Vagina (tissue), 2 donors: ENCODE measurements at regions not wholly inside any gene's neighbourhood (a gene's known extent, or its start where the extent isn't known, plus 50 kb on each side); places are given as distances from the start of the nearest gene placed in this dataset.

ENCODE experiments used
- DNase-seq, 2 donors: peaks; one replicate each; pipeline ENCODE4 v3.0.0-alpha.2; 2017; ENCODE audit errors: extremely low spot score in 2 of 2
- H3K27ac ChIP-seq: fragments of 200-600 bp; sonication (generic); one replicate; pipeline ENCODE4 v1.5.1; 2019
- H3K27me3 ChIP-seq: fragments of 200-600 bp; sonication (generic); one replicate; pipeline ENCODE4 v1.5.1; 2019
- H3K36me3 ChIP-seq, 2 donors: fragments of 200-600 bp; sonication (generic); one replicate each; pipeline ENCODE4 v1.5.1; 2017 to 2019
- H3K4me1 ChIP-seq: fragments of 200-600 bp; sonication (generic); one replicate; pipeline ENCODE4 v1.5.1; 2019
- H3K4me3 ChIP-seq, 2 donors: fragments of 200-600 bp; sonication (generic); 1 replicate in 1 of 2; 2 replicates in 1 of 2; pipeline ENCODE4 v1.5.1; 2016 to 2019
- H3K9me3 ChIP-seq: fragments of 200-600 bp; sonication (generic); one replicate; pipeline ENCODE4 v1.5.1; 2019
- CTCF ChIP-seq, 3 experiments: fragments of 450-650 bp in 2 of 3; fragments of 200-600 bp in 1 of 3; sonication (generic) in 1 of 3; IDR thresholded peaks; one replicate each; pipeline ENCODE4 v1.5.1; 2017 to 2019; ENCODE audit warnings: antibody characterized with exemption in 3 of 3, mild to moderate bottlenecking in 2 of 3, moderate library complexity in 2 of 3
- POLR2A ChIP-seq, 2 donors: fragments of 450-650 bp; IDR thresholded peaks; one replicate each; pipeline ENCODE4 v1.6.1; 2017; ENCODE audit warnings: antibody characterized with exemption in 2 of 2, mild to moderate bottlenecking in 2 of 2, moderate library complexity in 2 of 2
- POLR2AphosphoS5 ChIP-seq, 2 donors: sonication (generic); formaldehyde crosslinking; IDR thresholded peaks; one replicate each; pipeline ENCODE4 v1.9.0; 2017; ENCODE audit warnings: antibody characterized with exemption in 2 of 2, mild to moderate bottlenecking in 2 of 2, low read depth in 1 of 2; ENCODE audit not compliant: insufficient read depth in 1 of 2
- intact Hi-C: fragments of 100-400 bp; cut with DNase I; formaldehyde crosslinking; loops from one replicate; pipeline ENCODE4 v1.15.1; 2023

- Histone ChIP-seq H3K9me3 (no peaks in the 10 kb centered on the region), H3K4me1 (peaks cover 35% of the 10 kb centered on the region), H3K27me3 (no peaks in the 10 kb centered on the region), H3K4me3 (peak overlapping the region in 1 of 2 donors; percentile 0), H3K36me3 (no peaks in the 10 kb centered on the region), H3K27ac (peak overlapping the region; percentile 39)
- no peak for DNase-seq
- intact Hi-C loops: no loop called here
- TF ChIP-seq POLR2AphosphoS5 (IDR thresholded peaks at IDR 0.05; ENCODE audit: insufficient read depth in 1 of 2, low read depth in 1 of 2): no peak
- TF ChIP-seq POLR2A (IDR thresholded peaks at IDR 0.05): no peak
- TF ChIP-seq CTCF (IDR thresholded peaks at IDR 0.05): no peak
Observed at GRCh38 chr12:24535334-24536069, 413.4 kb downstream of the BCAT1 start.

- Histone ChIP-seq H3K4me3 (peak overlapping the region in 1 of 2 donors; percentile 0), H3K4me1 (peaks cover 35% of the 10 kb centered on the region), H3K27ac (peak overlapping the region; percentile 39), H3K36me3 (no peaks in the 10 kb centered on the region), H3K9me3 (no peaks in the 10 kb centered on the region), H3K27me3 (no peaks in the 10 kb centered on the region)
- TF ChIP-seq POLR2AphosphoS5 (IDR thresholded peaks at IDR 0.05; ENCODE audit: insufficient read depth in 1 of 2, low read depth in 1 of 2): no peak
- no peak for TF ChIP-seq CTCF (IDR thresholded peaks at IDR 0.05)
- no peak for TF ChIP-seq POLR2A (IDR thresholded peaks at IDR 0.05)
- intact Hi-C loops: no loop called here
- no peak for DNase-seq
Observed at GRCh38 chr12:24534622-24535021, 414.3 kb downstream of the BCAT1 start.

GRCh38 chr12:24533716-24534352 is 415.1 kb downstream of the BCAT1 start:
- no peak for DNase-seq
- peak overlapping the region; percentile 28 for H3K27ac ChIP-seq
- peaks cover 29% of the 10 kb centered on the region for H3K4me1 ChIP-seq
- no peaks in the 10 kb centered on the region for H3K36me3 ChIP-seq
- H3K27me3 ChIP-seq: no peaks in the 10 kb centered on the region
- intact Hi-C loops: no loop called here
- H3K4me3 ChIP-seq: no peak overlapping the region
- H3K9me3 ChIP-seq: no peaks in the 10 kb centered on the region
- TF ChIP-seq POLR2AphosphoS5 (IDR thresholded peaks at IDR 0.05; ENCODE audit: insufficient read depth in 1 of 2, low read depth in 1 of 2) (no peak), CTCF (IDR thresholded peaks at IDR 0.05) (no peak), POLR2A (IDR thresholded peaks at IDR 0.05) (no peak)

- Histone ChIP-seq H3K4me3 (no peak overlapping the region), H3K27ac (no peak overlapping the region), H3K9me3 (no peaks in the 10 kb centered on the region), H3K27me3 (no peaks in the 10 kb centered on the region), H3K4me1 (peaks cover 15% of the 10 kb centered on the region), H3K36me3 (no peaks in the 10 kb centered on the region)
- TF ChIP-seq CTCF (IDR thresholded peaks at IDR 0.05): no peak
- TF ChIP-seq POLR2AphosphoS5 (IDR thresholded peaks at IDR 0.05; ENCODE audit: insufficient read depth in 1 of 2, low read depth in 1 of 2): no peak
- no peak for TF ChIP-seq POLR2A (IDR thresholded peaks at IDR 0.05)
- DNase-seq: no peak
- intact Hi-C loops: no loop called here
Observed at GRCh38 chr12:24530689-24531088, 418.2 kb downstream of the BCAT1 start.

GRCh38 chr12:24527102-24527501 is 421.8 kb downstream of the BCAT1 start:
- intact Hi-C loops: no loop called here

More at GRCh38 chr12:24527102-24527501, 421.8 kb downstream of the BCAT1 start:
- Histone ChIP-seq H3K27ac (no peak overlapping the region), H3K4me3 (no peak overlapping the region), H3K27me3 (no peaks in the 10 kb centered on the region), H3K4me1 (peaks cover 7% of the 10 kb centered on the region), H3K36me3 (no peaks in the 10 kb centered on the region), H3K9me3 (no peaks in the 10 kb centered on the region)
- TF ChIP-seq POLR2A (IDR thresholded peaks at IDR 0.05) (no peak), POLR2AphosphoS5 (IDR thresholded peaks at IDR 0.05; ENCODE audit: insufficient read depth in 1 of 2, low read depth in 1 of 2) (no peak), CTCF (IDR thresholded peaks at IDR 0.05) (no peak)
- DNase-seq: no peak
